EL (cell line): ENCODE measurements at regions not wholly inside any gene's neighbourhood (a gene's known extent, or its start where the extent isn't known, plus 50 kb on each side); places are given as distances from the start of the nearest gene placed in this dataset.

Source experiments
- DNase-seq: peaks from one replicate; pipeline ENCODE4 v3.0.0-alpha.2; 2016

DNA sequence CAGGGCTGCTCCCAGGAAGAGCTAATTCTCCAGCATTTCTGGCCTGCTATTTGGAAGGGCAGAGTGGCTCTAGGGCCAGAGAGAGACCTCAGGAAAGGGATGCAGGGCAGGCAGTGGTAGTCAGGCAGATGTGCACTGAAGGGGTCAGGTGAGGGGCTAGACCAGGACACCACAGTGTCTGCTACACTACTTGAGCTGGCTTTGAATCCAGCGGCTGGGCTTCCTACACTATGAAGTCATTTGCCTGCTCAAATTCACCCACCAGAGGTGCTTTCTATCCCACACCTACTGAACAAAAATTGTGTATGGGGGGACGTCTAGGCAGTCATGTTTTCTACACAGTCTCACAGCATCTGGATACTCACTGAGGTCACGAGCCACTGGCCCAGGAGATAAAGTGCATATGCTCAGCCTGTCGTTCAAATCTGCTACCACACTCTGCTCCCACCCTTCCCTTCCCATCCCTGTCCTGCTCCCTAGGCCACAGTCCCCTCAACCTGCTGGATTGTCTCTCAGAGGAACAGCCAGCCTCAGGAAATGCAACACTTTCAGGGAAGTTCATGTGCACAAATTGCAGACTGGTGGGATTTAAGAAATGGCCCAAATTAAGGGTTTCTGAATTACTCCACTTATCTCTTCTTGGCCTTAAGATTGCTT is 49.9 kb upstream of the SLC6A11 start:
- DNase-seq, result no peak
